Activated gamma-delta T cell treated with Interleukin-2 at 50 U/mL for 16 hours (primary cell): ENCODE measurements at regions not wholly inside any gene's neighbourhood (a gene's known extent, or its start where the extent isn't known, plus 50 kb on each side); places are given as distances from the start of the nearest gene placed in this dataset.

Source experiments
- DNase-seq: peaks from one replicate; pipeline ENCODE4 v3.0.0-alpha.2; 2020

- DNase-seq, result no peak
Observed at GRCh38 chr6:40192516-40192915, 258.3 kb upstream of the MOCS1 start.

GRCh38 chr6:40188931-40189330 is 254.7 kb upstream of the MOCS1 start:
- DNase-seq, result no peak

DNA sequence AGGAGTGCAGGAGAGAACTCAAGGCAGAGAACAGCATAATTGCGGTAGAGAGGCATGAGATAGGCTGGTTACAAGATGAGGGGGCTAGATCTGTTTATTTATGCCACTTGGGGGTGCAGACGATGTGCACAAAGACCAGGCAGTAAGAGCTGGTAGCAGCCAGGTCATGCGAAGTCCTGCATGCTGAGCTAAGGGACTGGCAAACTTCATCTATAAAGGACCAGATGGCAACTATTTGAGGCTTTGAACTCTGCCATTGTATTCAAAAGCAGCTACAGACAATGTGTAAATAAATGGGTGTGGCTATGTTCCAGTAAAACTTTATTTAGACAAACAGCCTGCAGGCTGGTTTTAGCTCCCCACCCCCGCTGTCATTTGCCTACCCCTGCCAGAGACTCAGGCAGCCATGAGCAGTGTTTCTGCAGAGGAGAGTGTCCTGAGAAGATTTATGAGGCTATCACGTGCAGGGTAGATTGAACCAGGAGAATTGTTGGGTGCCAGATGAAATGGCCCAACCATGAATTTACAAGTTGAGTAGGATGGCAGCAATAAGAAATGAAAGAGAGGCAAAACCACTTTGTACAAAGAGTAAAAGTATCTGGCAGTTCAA is 253.4 kb upstream of the MOCS1 start:
- DNase-seq, result no peak

GRCh38 chr6:40185486-40185885 is 251.2 kb upstream of the MOCS1 start:
- DNase-seq, result no peak

- DNase-seq, result no peak
Observed at GRCh38 chr6:40183902-40184301, 249.6 kb upstream of the MOCS1 start.

DNA sequence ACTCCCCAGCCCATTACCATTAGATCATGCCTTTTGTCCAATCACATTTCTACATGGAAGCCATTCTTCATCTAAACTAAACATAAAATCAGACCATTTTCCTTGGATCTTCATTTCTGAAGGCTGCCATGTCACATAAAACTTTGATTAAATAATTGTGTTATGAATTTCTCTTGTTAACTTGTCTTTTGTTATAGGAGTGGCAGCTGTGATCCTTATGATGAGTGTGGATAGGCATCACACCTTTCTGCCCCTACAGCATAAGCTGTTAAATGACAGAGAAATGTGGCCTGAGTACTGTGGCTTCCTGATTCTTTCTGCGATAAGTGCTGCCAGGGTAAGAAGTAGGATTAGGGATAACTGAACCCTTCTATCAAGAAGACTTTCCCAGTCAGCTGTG is 247.1 kb upstream of the MOCS1 start:
- no peak for DNase-seq

- no peak for DNase-seq
Observed at GRCh38 chr6:40180271-40180670, 246.0 kb upstream of the MOCS1 start.

- DNase-seq, result no peak
Observed at GRCh38 chr6:40179496-40179895, 245.2 kb upstream of the MOCS1 start.

DNA sequence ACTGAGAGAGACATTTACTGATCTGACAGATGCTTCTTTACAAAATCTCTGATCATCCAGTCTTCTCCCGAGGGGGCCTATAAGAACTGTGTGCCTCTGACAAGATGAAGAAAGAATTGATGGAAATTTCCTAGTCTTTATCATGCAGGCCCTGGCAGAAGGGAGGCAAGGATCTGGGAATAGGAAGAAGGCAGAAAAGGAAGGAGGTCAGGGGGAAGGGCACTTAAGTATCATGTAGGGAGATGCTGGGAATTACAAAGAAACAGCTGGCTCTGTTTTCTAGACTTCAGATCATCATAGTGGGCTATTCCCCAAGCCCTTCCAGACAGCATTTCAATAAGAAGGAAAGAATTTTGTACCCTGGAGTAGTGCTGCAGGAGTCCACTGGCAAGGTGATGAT is 243.3 kb upstream of the MOCS1 start:
- DNase-seq, result no peak

- DNase-seq, result no peak
Observed at GRCh38 chr6:40176152-40176551, 241.9 kb upstream of the MOCS1 start.

- DNase-seq, result no peak
Observed at GRCh38 chr6:40172272-40172671, 238.0 kb upstream of the MOCS1 start.

- DNase-seq, result no peak
Observed at GRCh38 chr6:40171343-40171742, 237.1 kb upstream of the MOCS1 start.

DNA sequence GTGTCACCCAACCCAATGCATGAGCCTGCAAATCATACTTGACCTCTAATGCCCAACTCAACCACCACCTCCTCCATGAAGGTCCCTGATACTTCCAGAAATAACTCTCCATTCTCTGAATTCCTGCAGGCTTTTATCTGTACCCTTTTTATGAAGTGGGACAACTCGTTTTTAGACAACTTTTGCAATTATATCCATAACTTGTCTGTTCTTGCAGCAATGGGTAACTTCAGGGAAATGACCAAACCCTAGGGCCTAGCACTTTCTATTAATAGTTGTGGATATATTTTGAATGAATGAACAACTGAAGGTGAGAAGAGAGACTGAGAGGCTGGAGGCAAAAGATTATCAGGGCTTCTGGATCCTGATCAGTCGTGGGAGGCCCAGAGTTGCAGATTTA is 236.6 kb upstream of the MOCS1 start:
- DNase-seq, result no peak

- no peak for DNase-seq
Observed at GRCh38 chr6:40169878-40170277, 235.6 kb upstream of the MOCS1 start.

GRCh38 chr6:40166963-40167362 is 232.7 kb upstream of the MOCS1 start:
- DNase-seq, result no peak

- no peak for DNase-seq
Observed at GRCh38 chr6:40165036-40165709, 230.9 kb upstream of the MOCS1 start.

DNA sequence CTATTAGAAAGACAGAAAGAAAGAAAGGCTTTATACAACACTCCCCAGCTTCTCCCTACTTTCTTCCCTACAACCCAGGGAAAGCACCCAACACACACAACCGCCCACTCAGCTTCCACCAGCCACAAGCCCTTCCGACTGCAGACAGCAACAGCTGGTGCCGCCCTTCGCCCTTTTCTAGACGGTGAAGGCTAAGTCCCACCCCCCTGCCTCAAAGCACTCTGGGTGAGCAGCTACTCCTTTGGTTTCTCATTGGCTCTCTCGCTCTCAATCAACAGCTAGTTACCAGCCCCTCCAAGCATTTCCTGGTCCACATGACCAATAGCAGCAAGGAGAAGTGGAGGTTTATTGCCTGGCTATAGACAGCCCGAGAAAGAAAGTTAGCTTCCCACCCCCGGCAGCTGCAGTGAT is 230.1 kb upstream of the MOCS1 start:
- DNase-seq, result no peak

DNA sequence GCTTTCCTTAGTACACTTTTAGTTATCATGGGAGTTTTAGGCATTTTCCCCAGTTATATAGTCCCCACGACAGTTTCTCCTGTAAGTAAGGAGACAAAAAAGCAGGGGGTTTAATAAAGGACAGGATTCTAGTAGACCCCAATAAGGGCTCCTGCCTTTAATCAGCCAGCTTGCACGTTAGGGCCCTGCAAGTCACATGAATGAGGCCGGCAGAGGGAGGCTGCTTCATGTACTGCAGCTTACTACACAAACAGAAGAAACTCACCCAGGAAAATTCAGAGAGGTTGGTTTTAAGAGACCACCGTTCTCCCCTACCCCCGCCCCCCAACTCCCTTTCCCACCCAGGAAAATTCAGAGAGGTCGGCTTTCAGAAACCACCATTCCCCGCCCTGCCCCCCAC is 229.7 kb upstream of the MOCS1 start:
- no peak for DNase-seq

DNA sequence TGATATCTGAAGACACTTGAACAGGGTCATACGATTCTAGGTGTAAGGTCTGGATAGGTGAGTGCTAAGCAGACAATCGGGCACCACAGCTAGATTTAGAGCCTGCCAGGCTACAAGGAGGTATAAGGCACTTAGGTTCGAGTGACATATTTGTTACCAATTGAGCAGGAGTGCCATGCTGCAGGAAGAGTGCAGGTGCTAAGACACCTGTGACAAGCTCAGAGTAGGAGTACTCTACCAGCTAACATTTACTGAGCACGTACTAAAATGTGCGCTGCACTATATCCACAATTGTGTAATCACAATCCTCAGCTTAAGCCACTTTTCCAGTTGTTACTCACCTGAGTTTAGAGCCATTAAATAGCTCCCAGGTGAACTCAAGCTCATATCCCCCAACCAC is 227.8 kb upstream of the MOCS1 start:
- no peak for DNase-seq

DNA sequence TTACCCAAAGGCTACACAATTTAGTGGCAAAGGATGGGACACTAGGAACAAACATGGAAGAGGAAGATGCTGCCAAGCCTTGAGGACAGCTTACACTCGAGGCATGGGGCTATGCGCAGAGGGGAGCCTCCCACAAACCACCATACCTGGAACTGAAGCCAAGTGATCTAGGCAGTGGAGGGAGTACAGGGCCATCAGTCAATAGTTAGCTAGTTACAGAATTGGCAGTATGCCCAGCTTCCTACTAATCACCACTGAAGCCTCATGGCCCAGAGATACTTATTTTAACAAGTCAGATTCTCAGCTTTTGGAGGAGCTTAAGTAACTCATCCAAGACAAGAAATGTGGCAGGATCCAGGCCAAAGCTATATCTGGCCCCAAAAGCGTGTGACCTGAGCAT is 226.6 kb upstream of the MOCS1 start:
- DNase-seq, result no peak

DNA sequence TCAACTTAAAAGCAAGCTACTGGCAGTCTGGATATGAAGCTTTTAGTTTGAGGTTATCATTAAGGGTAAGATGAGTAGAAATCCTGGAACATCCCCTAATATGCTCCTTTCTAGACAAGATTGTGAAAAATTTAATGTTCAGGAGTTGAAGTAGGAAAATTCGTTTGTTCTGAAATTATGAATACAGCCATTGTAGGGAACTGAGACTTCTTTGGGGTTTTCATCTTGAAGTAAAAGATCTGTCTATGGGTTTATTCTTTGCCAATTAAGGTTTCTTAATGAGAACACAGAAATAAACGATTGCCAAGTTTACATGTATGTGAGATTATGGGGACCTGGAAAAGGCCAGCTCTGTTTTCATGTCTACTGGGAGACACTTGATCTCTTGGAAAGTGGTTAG is 225.6 kb upstream of the MOCS1 start:
- DNase-seq, result no peak

- DNase-seq, result no peak
Observed at GRCh38 chr6:40152701-40153436, 218.6 kb upstream of the MOCS1 start.

GRCh38 chr6:40152196-40152595 is 217.9 kb upstream of the MOCS1 start:
- no peak for DNase-seq

- DNase-seq, result no peak
Observed at GRCh38 chr6:40148882-40149573, 214.8 kb upstream of the MOCS1 start.
